Large intestine (tissue), 3 donors: ENCODE measurements at regions not wholly inside any gene's neighbourhood (a gene's known extent, or its start where the extent isn't known, plus 50 kb on each side); places are given as distances from the start of the nearest gene placed in this dataset.

Source experiments
- DNase-seq, 2 donors: peaks; one replicate each; pipeline versions ENCODE4 v3.0.0 to v3.0.0-alpha.2; 2013
- H3K27ac ChIP-seq: one replicate; pipeline ENCODE4 v1.5.1; 2013; ENCODE audit warnings: low read length
- H3K27me3 ChIP-seq: 2 replicates; pipeline ENCODE4 v1.6.1; 2013; ENCODE audit warnings: low read length; ENCODE audit not compliant: control insufficient read depth, insufficient read depth
- H3K36me3 ChIP-seq: 2 replicates; pipeline ENCODE4 v1.6.1; 2013; ENCODE audit warnings: low read length; ENCODE audit not compliant: control insufficient read depth, insufficient read depth
- H3K4me1 ChIP-seq: one replicate; pipeline ENCODE4 v1.6.1; 2013; ENCODE audit warnings: low read length; ENCODE audit not compliant: control insufficient read depth, insufficient read depth
- H3K4me3 ChIP-seq: one replicate; pipeline ENCODE4 v1.5.1; 2013; ENCODE audit warnings: low read length
- H3K9me3 ChIP-seq: one replicate; pipeline ENCODE4 v1.6.1; 2013; ENCODE audit warnings: mild to moderate bottlenecking, low read depth, low read length, moderate library complexity; ENCODE audit not compliant: control insufficient read depth
- WGBS: methylation state at CpG from one replicate; pipeline ENCODE4 v1.1.5; 2013; ENCODE audit warnings: low lambda C conversion rate; ENCODE audit not compliant: insufficient coverage; 5-methylcytosine and 5-hydroxymethylcytosine counted together

- Histone ChIP-seq H3K27me3 (no peaks in the 10 kb centered on the region), H3K36me3 (no peaks in the 10 kb centered on the region), H3K9me3 (no peaks in the 10 kb centered on the region), H3K27ac (no peak overlapping the region), H3K4me3 (no peak overlapping the region), H3K4me1 (no peaks in the 10 kb centered on the region)
- WGBS, result no CpG with 5 or more reads among the region's 3 CpGs
- DNase-seq, result no peak
Observed at GRCh38 chr2:235127931-235128330, 176.1 kb downstream of the SH3BP4 start.

- Histone ChIP-seq H3K9me3 (no peaks in the 10 kb centered on the region), H3K4me1 (no peaks in the 10 kb centered on the region), H3K27ac (no peak overlapping the region), H3K4me3 (no peak overlapping the region), H3K36me3 (no peaks in the 10 kb centered on the region), H3K27me3 (no peaks in the 10 kb centered on the region)
- WGBS, result 83% methylated on average over 4 of the region's 5 CpGs
- no peak for DNase-seq
Observed at GRCh38 chr2:235129850-235130249, 178.0 kb downstream of the SH3BP4 start.

GRCh38 chr2:235131334-235132305, 179.8 kb downstream of the SH3BP4 start:
- Histone ChIP-seq H3K4me3 (no peak overlapping the region), H3K27ac (no peak overlapping the region), H3K9me3 (no peaks in the 10 kb centered on the region), H3K4me1 (no peaks in the 10 kb centered on the region), H3K27me3 (no peaks in the 10 kb centered on the region), H3K36me3 (no peaks in the 10 kb centered on the region)
- WGBS, result 93% methylated on average over 6 of the region's 21 CpGs
- DNase-seq, result no peak

GRCh38 chr2:235132651-235133050, 180.8 kb downstream of the SH3BP4 start:
- WGBS, result no CpG with 5 or more reads among the region's 2 CpGs
- no peak for DNase-seq
- Histone ChIP-seq H3K4me3 (no peak overlapping the region), H3K36me3 (no peaks in the 10 kb centered on the region), H3K27ac (no peak overlapping the region), H3K9me3 (no peaks in the 10 kb centered on the region), H3K27me3 (no peaks in the 10 kb centered on the region), H3K4me1 (no peaks in the 10 kb centered on the region)

GRCh38 chr2:235133837-235134236, 182.0 kb downstream of the SH3BP4 start:
- H3K4me3 ChIP-seq, result no peak overlapping the region
- no CpG with 5 or more reads among the region's 2 CpGs for WGBS
- H3K27me3 ChIP-seq, result no peaks in the 10 kb centered on the region
- no peaks in the 10 kb centered on the region for H3K36me3 ChIP-seq
- no peaks in the 10 kb centered on the region for H3K4me1 ChIP-seq
- no peak overlapping the region for H3K27ac ChIP-seq
- no peaks in the 10 kb centered on the region for H3K9me3 ChIP-seq
- no peak for DNase-seq

GRCh38 chr2:235134420-235134819, 182.6 kb downstream of the SH3BP4 start:
- WGBS, result no CpG with 5 or more reads among the region's 3 CpGs

GRCh38 chr2:235135195-235135965, 183.6 kb downstream of the SH3BP4 start:
- no peak for DNase-seq
- Histone ChIP-seq H3K4me1 (no peaks in the 10 kb centered on the region), H3K27ac (no peak overlapping the region), H3K27me3 (no peaks in the 10 kb centered on the region), H3K36me3 (no peaks in the 10 kb centered on the region), H3K9me3 (no peaks in the 10 kb centered on the region), H3K4me3 (no peak overlapping the region)
- WGBS, result no CpG with 5 or more reads among the region's 4 CpGs

More at GRCh38 chr2:235134420-235134819, 182.6 kb downstream of the SH3BP4 start:
- no peak overlapping the region for H3K27ac ChIP-seq
- no peaks in the 10 kb centered on the region for H3K36me3 ChIP-seq
- no peaks in the 10 kb centered on the region for H3K4me1 ChIP-seq
- H3K9me3 ChIP-seq, result no peaks in the 10 kb centered on the region
- no peaks in the 10 kb centered on the region for H3K27me3 ChIP-seq
- DNase-seq, result no peak
- no peak overlapping the region for H3K4me3 ChIP-seq

- Histone ChIP-seq H3K9me3 (no peaks in the 10 kb centered on the region), H3K36me3 (no peaks in the 10 kb centered on the region), H3K4me3 (no peak overlapping the region), H3K27me3 (no peaks in the 10 kb centered on the region), H3K4me1 (peaks cover 4% of the 10 kb centered on the region), H3K27ac (no peak overlapping the region)
- WGBS, result 100% methylated on average over 1 of the region's 19 CpGs
- peak; percentile 62 to 64 for DNase-seq
Observed at GRCh38 chr2:235135990-235136561, 184.3 kb downstream of the SH3BP4 start.

GRCh38 chr2:235138339-235138738, 186.5 kb downstream of the SH3BP4 start:
- no CpG with 5 or more reads among the region's 10 CpGs for WGBS
- H3K27ac ChIP-seq, result no peak overlapping the region
- H3K4me3 ChIP-seq, result no peak overlapping the region
- H3K27me3 ChIP-seq, result no peaks in the 10 kb centered on the region
- H3K4me1 ChIP-seq, result peaks cover 21% of the 10 kb centered on the region
- DNase-seq, result no peak
- no peaks in the 10 kb centered on the region for H3K36me3 ChIP-seq
- no peaks in the 10 kb centered on the region for H3K9me3 ChIP-seq
